Immature natural killer cell (primary cell): ENCODE measurements at regions not wholly inside any gene's neighbourhood (a gene's known extent, or its start where the extent isn't known, plus 50 kb on each side); places are given as distances from the start of the nearest gene placed in this dataset.

Experiments used
- DNase-seq, 3 donors: peaks; one replicate each; pipeline ENCODE4 v3.0.0; 2022; ENCODE audit warnings: mixed read lengths in 1 of 3
- H3K27ac Mint-ChIP-seq, 6 donors: one replicate each; pipeline ENCODE4 v1.8.0; 2020; ENCODE audit warnings: mixed read lengths in 6 of 6, mild to moderate bottlenecking in 5 of 6, inconsistent platforms in 4 of 6, moderate library complexity in 3 of 6
- H3K27me3 Mint-ChIP-seq, 3 donors: one replicate each; pipeline ENCODE4 v1.8.0; 2020 to 2021; ENCODE audit warnings: low read depth in 3 of 3, mild to moderate bottlenecking in 3 of 3, mixed read lengths in 3 of 3, moderate library complexity in 3 of 3, inconsistent platforms in 1 of 3
- H3K36me3 Mint-ChIP-seq, 3 donors: one replicate each; pipeline ENCODE4 v1.8.0; 2020; ENCODE audit warnings: mixed read lengths in 3 of 3, inconsistent platforms in 2 of 3, mild to moderate bottlenecking in 2 of 3
- H3K4me1 Mint-ChIP-seq, 2 donors: one replicate each; pipeline ENCODE4 v1.8.0; 2020; ENCODE audit warnings: inconsistent platforms in 2 of 2, mild to moderate bottlenecking in 2 of 2, mixed read lengths in 2 of 2, moderate library complexity in 1 of 2
- H3K4me3 Mint-ChIP-seq, 5 donors: one replicate each; pipeline ENCODE4 v1.8.0; 2020; ENCODE audit warnings: mild to moderate bottlenecking in 5 of 5, mixed read lengths in 5 of 5, inconsistent platforms in 3 of 5, moderate library complexity in 3 of 5
- H3K9me3 Mint-ChIP-seq, 6 donors: one replicate each; pipeline ENCODE4 v1.8.0; 2020; ENCODE audit warnings: mild to moderate bottlenecking in 6 of 6, mixed read lengths in 6 of 6, inconsistent platforms in 4 of 6, moderate library complexity in 3 of 6

DNA sequence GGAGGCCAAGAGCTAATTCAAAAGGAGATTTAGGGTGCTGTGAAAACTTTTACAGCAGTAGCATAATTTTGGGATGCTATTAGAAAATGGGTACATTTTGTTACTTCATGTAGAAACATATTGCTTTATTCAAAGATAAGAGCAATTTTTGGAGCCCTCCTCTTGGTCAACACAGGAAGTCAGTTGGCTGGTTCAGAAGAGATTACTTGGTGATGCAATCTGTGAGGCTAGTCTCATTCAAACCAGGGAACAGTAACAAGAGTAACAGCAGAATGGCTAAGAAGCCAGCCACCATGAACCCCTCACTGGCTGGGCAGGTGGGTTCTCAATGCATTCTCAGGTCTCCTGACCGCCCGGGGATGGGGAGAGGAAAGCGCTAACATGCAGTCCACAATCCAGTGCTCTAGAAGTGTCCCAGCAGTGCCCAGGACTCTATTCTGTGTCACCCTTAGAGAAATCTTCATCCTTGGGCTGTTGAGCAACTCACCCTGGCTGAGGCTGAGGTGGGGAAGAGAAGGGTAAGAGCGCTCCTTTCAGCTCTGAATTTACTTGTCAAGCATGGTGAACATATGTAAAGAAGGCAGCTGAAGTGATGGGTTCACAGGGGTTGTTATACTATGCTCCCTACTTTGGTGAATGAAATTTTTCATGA is 262.2 kb upstream of the UBASH3B start:
- no peaks in the 10 kb centered on the region for H3K4me1 Mint-ChIP-seq
- no peak for DNase-seq
- peaks cover 0 to 2% (median 0%) of the 10 kb centered on the region in 6 donors for H3K9me3 Mint-ChIP-seq
- no peak overlapping the region for H3K27ac Mint-ChIP-seq
- H3K27me3 Mint-ChIP-seq: peaks cover 1 to 4% (median 2%) of the 10 kb centered on the region in 3 donors
- no peak overlapping the region for H3K4me3 Mint-ChIP-seq
- H3K36me3 Mint-ChIP-seq: no peaks in the 10 kb centered on the region

DNA sequence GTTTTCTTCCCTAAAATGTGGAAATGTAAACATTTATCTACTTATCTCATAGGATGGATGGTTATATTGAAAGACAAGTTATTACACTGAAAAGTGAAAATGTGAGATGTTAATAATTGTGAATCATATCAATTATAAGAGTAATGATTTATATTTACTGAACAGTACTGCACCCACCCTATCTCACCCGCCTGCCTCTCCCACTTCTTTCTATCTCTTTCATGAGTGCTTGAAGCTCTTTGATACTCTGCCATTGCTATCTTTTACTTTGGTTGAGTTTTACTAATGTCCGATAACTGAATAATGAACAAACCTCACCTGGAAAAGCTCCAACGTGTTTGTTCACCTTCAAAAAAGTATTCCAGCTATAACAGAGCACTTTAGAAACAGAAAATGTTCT is 263.0 kb upstream of the UBASH3B start:
- no peaks in the 10 kb centered on the region for H3K4me1 Mint-ChIP-seq
- peaks cover 0 to 2% (median 0%) of the 10 kb centered on the region in 6 donors for H3K9me3 Mint-ChIP-seq
- H3K4me3 Mint-ChIP-seq: no peak overlapping the region
- no peaks in the 10 kb centered on the region for H3K36me3 Mint-ChIP-seq
- H3K27ac Mint-ChIP-seq: no peak overlapping the region
- DNase-seq: no peak
- H3K27me3 Mint-ChIP-seq: peaks cover 1 to 2% (median 2%) of the 10 kb centered on the region in 3 donors

DNA sequence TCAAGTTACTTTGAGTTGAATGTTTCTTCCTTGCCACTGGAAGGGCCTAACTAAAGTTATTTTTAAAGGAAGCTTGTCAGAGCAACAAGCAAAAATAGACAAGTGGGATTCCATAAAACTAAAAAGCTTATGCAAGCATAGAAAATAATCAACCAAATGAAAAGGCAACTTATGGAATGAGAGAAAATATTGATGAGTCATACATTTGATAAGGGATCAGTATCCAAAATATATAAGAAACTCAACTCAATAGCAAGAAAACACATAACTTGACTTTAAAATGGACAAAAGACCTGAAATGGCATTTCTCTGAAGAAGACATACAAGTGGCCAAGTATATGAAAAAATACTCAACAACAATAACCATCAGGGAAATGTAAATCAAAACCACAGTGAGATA is 264.5 kb upstream of the UBASH3B start:
- Mint-ChIP-seq H3K27ac (no peak overlapping the region), H3K4me3 (no peak overlapping the region)

DNA sequence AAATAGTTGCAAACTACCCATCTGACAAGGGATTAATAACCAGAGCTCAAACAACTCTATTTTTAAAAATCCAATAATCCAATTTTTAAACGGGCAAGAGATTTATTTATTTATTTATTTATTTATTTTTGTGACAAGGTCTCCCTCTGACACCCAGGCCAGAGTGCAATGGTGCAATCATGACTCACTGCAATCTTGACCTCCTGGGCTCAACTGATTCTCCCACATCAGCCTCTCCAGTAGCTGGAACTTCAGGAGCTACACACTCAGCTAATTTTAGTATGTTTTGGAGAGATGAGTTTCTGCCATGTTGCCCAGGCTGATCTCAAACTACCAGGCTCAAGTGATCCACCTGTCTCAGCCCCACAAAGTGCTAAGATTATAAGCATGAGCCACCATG is 267.2 kb upstream of the BLID start:
- Mint-ChIP-seq H3K9me3 (peaks cover 0 to 6% (median 2%) of the 10 kb centered on the region in 6 donors), H3K4me1 (no peaks in the 10 kb centered on the region), H3K27ac (no peak overlapping the region), H3K4me3 (no peak overlapping the region), H3K36me3 (no peaks in the 10 kb centered on the region), H3K27me3 (peaks cover 1 to 5% (median 2%) of the 10 kb centered on the region in 3 donors)
- DNase-seq: no peak

More for the DNA sequence above, 264.5 kb upstream of the UBASH3B start:
- no peak for DNase-seq
- Mint-ChIP-seq H3K4me1 (no peaks in the 10 kb centered on the region), H3K36me3 (no peaks in the 10 kb centered on the region), H3K27me3 (peaks cover 1 to 2% (median 2%) of the 10 kb centered on the region in 3 donors), H3K9me3 (peaks cover 0 to 2% (median 0%) of the 10 kb centered on the region in 6 donors)

DNA sequence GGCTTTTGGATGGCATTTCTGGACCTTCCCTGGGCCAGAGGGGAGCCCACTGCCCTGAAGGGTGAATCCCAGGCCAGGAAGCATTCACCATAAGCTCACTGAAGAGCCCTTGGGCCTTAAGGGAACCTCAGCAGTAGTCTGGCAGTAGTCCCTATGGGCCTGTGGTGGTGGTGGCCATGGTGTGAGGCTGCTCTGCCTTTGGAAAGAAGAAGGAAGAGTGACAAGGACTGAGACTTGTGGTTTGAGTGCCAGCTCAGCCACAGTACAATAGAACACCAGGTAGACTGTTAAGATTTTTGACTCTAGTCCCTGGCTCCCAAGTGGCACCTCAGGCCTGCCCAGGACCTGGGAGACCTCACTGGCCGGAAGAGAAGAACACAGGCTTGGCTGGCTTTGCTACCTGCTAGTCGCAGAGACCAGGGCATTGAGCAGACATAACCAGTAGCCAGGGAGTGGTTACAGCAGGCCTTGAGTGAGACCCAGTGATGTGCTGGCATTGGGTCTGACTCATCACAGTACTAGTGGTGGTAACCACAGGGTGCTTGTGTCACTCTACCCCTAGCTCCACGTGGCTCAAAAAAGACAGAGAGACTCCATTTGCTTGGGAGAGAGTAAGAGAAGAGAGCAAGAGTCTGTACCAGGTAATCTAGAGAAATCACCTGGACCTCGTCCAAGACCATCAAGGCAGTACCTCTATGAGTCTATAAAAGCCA is 259.8 kb upstream of the BLID start:
- DNase-seq: no peak
- Mint-ChIP-seq H3K9me3 (peaks cover 0 to 8% (median under 1%) of the 10 kb centered on the region in 6 donors), H3K4me1 (no peaks in the 10 kb centered on the region), H3K27ac (no peak overlapping the region), H3K4me3 (no peak overlapping the region), H3K27me3 (peaks cover 3 to 8% (median 5%) of the 10 kb centered on the region in 3 donors), H3K36me3 (no peaks in the 10 kb centered on the region)

DNA sequence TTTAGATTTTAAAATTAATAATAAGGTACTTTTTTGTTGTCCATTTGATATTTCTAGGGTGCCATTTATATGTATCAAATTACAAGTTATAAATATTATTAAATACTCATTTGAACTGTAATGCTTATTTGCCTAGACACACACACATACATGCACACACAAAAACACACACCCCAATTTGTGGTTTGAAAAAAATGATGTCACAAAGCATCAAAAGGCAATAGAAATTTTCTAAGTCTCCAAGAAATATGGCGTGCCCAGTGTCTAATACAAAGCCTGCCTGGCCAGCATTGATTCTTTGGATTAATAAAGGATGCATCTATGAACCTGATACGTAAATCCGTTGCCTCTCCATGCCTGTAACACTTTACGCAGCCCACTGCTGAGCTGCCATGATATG is 252.8 kb upstream of the BLID start:
- no peak overlapping the region for H3K27ac Mint-ChIP-seq
- peaks cover 0 to 4% (median 2%) of the 10 kb centered on the region in 3 donors for H3K27me3 Mint-ChIP-seq
- H3K4me1 Mint-ChIP-seq: no peaks in the 10 kb centered on the region

DNA sequence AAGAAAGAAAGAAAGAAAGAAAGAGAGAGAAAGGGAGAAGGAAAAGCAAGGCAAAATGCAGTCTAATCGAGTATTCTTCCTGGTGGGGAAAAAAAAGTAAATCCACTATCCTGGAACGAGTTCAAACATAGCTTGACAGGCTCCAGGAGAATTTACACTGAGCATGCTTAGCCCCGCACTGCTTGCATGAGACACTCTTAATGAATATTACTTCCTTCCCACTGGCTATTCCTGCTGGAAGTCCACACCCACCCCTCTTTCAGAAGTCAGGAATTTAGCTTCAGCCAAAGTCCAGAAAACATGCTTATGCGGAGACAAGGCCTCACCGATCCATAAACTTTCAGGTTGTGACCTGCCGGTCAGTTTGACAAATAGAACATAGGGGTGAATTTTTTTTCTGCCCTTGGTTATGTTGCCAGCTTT is 251.8 kb upstream of the BLID start:
- DNase-seq: no peak
- no peaks in the 10 kb centered on the region for H3K9me3 Mint-ChIP-seq
- H3K36me3 Mint-ChIP-seq: no peaks in the 10 kb centered on the region
- H3K27ac Mint-ChIP-seq: no peak overlapping the region
- no peak overlapping the region for H3K4me3 Mint-ChIP-seq
- H3K27me3 Mint-ChIP-seq: peaks cover 0 to 8% (median 2%) of the 10 kb centered on the region in 3 donors
- H3K4me1 Mint-ChIP-seq: no peaks in the 10 kb centered on the region

More for the DNA sequence above, 252.8 kb upstream of the BLID start:
- Mint-ChIP-seq H3K9me3 (no peaks in the 10 kb centered on the region), H3K36me3 (no peaks in the 10 kb centered on the region), H3K4me3 (no peak overlapping the region)
- no peak for DNase-seq

DNA sequence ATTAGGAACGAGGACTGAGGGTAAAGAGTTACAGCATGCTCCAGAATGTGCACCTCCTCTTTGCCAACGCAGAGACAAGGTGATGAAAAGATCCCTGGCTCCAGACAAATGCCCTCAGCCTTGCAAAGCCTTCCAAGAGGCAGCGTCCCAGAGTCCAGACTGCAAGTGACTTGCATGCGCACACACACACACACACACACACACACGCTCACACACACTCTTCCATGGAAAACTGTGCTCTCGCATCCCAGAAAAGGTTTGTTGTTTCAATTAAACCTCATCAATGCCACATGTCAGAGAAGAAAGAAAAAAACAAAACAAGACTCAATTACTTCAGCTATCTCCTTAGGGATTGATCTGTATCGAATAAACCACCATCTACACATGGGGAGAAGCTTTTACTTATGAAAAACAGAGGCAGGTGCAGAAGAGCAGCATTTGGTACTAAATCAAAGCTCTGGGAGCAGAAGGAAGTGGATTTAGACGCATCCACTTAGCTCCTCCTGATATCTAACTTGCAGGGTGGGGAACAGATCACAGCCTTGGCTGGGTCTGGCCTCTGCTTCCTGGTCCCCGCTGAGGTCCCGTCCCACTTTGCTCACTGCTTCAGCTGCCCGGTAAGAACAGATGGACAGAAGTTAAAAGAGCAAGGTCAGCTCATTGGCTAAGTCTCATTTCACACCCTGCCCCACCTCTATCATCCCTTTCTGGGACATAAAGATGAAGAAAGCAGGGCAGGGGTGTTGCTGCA is 249.8 kb upstream of the BLID start:
- Mint-ChIP-seq H3K9me3 (no peaks in the 10 kb centered on the region), H3K4me1 (no peaks in the 10 kb centered on the region), H3K27me3 (peaks cover 0 to 8% (median 2%) of the 10 kb centered on the region in 3 donors), H3K36me3 (no peaks in the 10 kb centered on the region), H3K27ac (no peak overlapping the region), H3K4me3 (no peak overlapping the region)
- DNase-seq: no peak

DNA sequence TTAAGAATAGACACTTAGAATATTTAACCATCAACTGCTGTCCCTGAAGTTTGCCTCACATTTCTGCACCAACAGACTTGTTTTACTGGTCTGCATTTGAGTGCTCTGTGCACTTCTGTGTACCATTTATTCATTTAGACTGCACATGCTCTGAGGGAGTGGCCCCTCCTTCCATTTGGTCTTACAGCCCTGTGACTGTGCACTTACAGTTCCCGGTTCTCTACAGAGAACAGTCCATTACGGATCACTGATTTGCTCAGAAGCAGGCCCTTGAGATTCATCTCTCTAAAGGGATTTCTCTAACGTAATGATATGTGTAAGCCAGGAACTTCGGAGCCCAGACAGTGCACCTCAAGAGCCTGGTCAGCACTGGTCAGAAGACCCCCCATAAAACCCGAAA is 247.3 kb upstream of the BLID start:
- no peaks in the 10 kb centered on the region for H3K36me3 Mint-ChIP-seq
- no peaks in the 10 kb centered on the region for H3K4me1 Mint-ChIP-seq
- H3K4me3 Mint-ChIP-seq: no peak overlapping the region
- peaks cover 0 to 8% (median 2%) of the 10 kb centered on the region in 3 donors for H3K27me3 Mint-ChIP-seq
- no peak overlapping the region for H3K27ac Mint-ChIP-seq
- H3K9me3 Mint-ChIP-seq: peaks cover 0 to 2% (median 0%) of the 10 kb centered on the region in 6 donors
- no peak for DNase-seq

DNA sequence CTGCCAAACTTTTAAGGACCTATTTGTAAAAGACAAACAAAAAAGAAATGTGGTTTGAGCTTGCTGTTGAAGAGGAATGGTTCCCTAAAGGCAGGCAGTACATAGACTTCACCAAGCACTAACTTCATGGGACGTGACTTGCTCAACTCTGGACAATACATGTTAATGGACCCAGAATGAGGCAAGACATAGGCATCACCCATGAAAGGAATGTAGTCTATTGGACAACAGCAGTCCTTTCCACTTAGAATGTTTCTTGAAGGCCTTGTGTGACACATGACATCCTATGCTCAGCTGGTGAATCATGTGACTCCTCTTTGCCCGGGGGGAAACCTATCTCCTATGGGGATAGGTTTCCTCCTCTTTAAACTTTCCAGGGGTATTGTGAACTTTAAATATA is 246.4 kb upstream of the BLID start:
- Mint-ChIP-seq H3K9me3 (peaks cover 0 to 2% (median 0%) of the 10 kb centered on the region in 6 donors), H3K27ac (no peak overlapping the region)

DNA sequence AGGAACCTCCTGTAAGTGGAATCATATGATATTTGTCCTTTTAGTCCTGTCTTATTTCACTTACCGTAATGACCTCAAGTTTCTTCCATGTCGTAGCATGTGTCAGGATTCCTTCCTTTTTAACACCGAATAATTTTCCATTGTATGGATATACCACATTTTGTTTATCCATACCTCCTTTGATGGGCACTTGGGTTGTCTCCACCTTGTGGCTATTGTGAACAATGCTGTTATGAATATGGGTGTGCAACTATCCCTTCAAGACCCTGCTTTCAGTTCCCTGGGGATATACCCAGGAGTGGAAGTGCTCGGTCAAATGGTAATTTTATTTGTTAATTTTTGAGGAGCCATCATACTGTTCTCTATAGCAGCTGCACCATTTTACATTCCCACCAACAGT is 244.9 kb upstream of the BLID start:
- H3K27ac Mint-ChIP-seq: no peak overlapping the region
- H3K27me3 Mint-ChIP-seq: peaks cover 0 to 8% (median 0%) of the 10 kb centered on the region in 3 donors
- H3K36me3 Mint-ChIP-seq: no peaks in the 10 kb centered on the region
- H3K4me3 Mint-ChIP-seq: no peak overlapping the region
- DNase-seq: no peak
- peaks cover 0 to 2% (median 0%) of the 10 kb centered on the region in 6 donors for H3K9me3 Mint-ChIP-seq
- no peaks in the 10 kb centered on the region for H3K4me1 Mint-ChIP-seq

More for the DNA sequence above, 246.4 kb upstream of the BLID start:
- Mint-ChIP-seq H3K36me3 (no peaks in the 10 kb centered on the region), H3K27me3 (peaks cover 0 to 8% (median under 1%) of the 10 kb centered on the region in 3 donors), H3K4me1 (no peaks in the 10 kb centered on the region), H3K4me3 (no peak overlapping the region)
- no peak for DNase-seq

DNA sequence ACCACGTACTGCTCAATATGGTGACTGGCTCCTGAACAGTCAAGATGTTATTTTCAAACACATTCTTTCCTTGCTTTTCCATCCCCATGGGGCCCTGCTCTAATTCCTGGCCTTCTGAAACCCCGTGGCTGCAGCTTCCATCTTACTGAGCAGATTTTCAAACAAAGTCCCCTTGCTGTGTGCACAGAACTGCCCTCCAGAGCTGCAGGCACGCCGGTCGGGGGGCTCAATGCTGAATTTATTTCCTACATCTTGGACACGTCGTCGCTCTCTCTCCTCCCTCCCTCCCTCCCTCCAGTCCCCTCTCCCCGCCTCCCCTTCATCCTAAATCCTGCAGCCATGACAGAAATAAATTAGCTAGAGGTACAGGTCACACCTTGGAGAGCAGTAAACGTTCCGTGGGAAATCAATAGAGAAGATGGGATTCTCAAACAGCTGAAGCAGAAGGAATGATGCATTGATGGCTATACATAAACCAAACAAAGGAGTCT is 243.1 kb upstream of the BLID start:
- Mint-ChIP-seq H3K4me1 (no peaks in the 10 kb centered on the region), H3K9me3 (peaks cover 0 to 6% (median 0%) of the 10 kb centered on the region in 6 donors), H3K4me3 (no peak overlapping the region), H3K36me3 (no peaks in the 10 kb centered on the region), H3K27me3 (peaks cover 0 to 5% (median 3%) of the 10 kb centered on the region in 3 donors), H3K27ac (no peak overlapping the region)
- DNase-seq: no peak

DNA sequence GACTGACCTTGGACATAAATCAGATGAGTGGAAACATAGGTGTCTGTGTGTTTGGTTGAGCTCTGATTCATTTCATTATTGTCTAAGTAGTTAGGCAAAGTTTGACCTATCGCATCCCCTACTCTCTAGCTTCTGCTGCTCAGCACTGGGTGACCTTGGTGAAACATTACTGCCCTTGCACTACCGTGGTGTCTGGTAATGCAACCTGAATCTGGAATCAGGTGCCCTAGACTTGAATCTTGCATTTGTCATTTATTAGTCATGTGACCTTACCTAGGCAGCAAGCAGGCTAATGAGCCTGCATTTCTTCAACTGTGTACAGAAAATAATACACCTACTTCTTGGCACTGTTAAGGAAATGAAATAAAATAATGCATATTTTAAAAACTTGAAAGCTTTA is 242.3 kb upstream of the BLID start:
- peaks cover under 1 to 4% (median 1%) of the 10 kb centered on the region in 3 donors for H3K27me3 Mint-ChIP-seq
- H3K4me1 Mint-ChIP-seq: no peaks in the 10 kb centered on the region
- no peaks in the 10 kb centered on the region for H3K36me3 Mint-ChIP-seq
- H3K9me3 Mint-ChIP-seq: peaks cover 0 to 6% (median 0%) of the 10 kb centered on the region in 6 donors
- no peak overlapping the region for H3K4me3 Mint-ChIP-seq
- DNase-seq: no peak
- H3K27ac Mint-ChIP-seq: no peak overlapping the region

DNA sequence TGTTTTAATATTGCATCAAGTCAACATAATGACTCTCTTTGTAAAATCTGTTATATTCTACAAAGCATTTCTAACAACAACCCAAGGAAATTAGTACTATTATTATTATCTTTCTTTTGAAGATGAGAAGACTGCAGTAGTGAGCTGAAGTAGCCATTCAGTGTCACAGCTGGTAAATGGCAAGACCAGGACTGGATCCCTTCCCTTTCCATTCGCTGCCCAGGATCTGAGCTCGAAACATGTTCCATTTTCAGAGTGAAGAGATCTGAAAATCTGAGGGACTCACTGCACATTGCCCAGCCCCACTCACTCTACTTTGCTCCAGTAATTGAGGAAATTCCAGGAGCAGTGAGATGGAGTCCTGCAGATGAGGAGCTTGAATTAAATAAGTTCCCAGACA is 240.0 kb upstream of the BLID start:
- peaks cover 0 to 6% (median 0%) of the 10 kb centered on the region in 6 donors for H3K9me3 Mint-ChIP-seq
- H3K36me3 Mint-ChIP-seq: no peaks in the 10 kb centered on the region
- no peaks in the 10 kb centered on the region for H3K4me1 Mint-ChIP-seq
- H3K27ac Mint-ChIP-seq: no peak overlapping the region
- H3K27me3 Mint-ChIP-seq: peaks cover 0 to 5% (median 2%) of the 10 kb centered on the region in 3 donors
- no peak for DNase-seq
- H3K4me3 Mint-ChIP-seq: no peak overlapping the region
